C1 segment of cervical spinal cord (tissue), 14 donors: ENCODE measurements at regions not wholly inside any gene's neighbourhood (a gene's known extent, or its start where the extent isn't known, plus 50 kb on each side); places are given as distances from the start of the nearest gene placed in this dataset.
"Not testable (repeated sequence)": the region's sequence is repeated elsewhere in the genome, so short reads cannot be mapped to it uniquely, and the experiment has no call there.

ENCODE experiments used
- DNase-seq, 14 donors: peaks; one replicate each; lab custom pipeline; 2025; lab: John Stamatoyannopoulos, UW

GRCh38 chr4:164312671-164313070, 441.3 kb upstream of the SMIM31 start:
- DNase-seq = no peak

- no peak for DNase-seq
Measured at GRCh38 chr4:164313853-164314252, 440.1 kb upstream of the SMIM31 start.

GRCh38 chr4:164318350-164318749, 435.6 kb upstream of the SMIM31 start:
- DNase-seq = no peak

- DNase-seq = no peak
Measured at GRCh38 chr4:164319688-164320087, 434.2 kb upstream of the SMIM31 start.

- DNase-seq = no peak
Measured at GRCh38 chr4:164320847-164321246, 433.1 kb upstream of the SMIM31 start.

GRCh38 chr4:164326056-164326455, 427.9 kb upstream of the SMIM31 start:
- no peak for DNase-seq

- DNase-seq = no peak
Measured at GRCh38 chr4:164337219-164337944, 416.5 kb upstream of the SMIM31 start.

- no peak for DNase-seq
Measured at GRCh38 chr4:164343472-164343976, 410.4 kb upstream of the SMIM31 start.

- no peak for DNase-seq
Measured at GRCh38 chr4:164345756-164346155, 408.2 kb upstream of the SMIM31 start.

- DNase-seq = no peak
Measured at GRCh38 chr4:164350061-164350460, 403.9 kb upstream of the SMIM31 start.

- DNase-seq = not testable (repeated sequence)
Measured at GRCh38 chr4:164350716-164351115, 403.2 kb upstream of the SMIM31 start.

- no peak for DNase-seq
Measured at GRCh38 chr4:164357957-164358356, 396.0 kb upstream of the SMIM31 start.

GRCh38 chr4:164358400-164358799, 395.5 kb upstream of the SMIM31 start:
- DNase-seq = no peak

- no peak for DNase-seq
Measured at GRCh38 chr4:164359881-164360280, 394.1 kb upstream of the SMIM31 start.

GRCh38 chr4:164368894-164369293, 385.0 kb upstream of the SMIM31 start:
- no peak for DNase-seq

GRCh38 chr4:164373021-164373420, 380.9 kb upstream of the SMIM31 start:
- no peak for DNase-seq

GRCh38 chr4:164377277-164377676, 376.7 kb upstream of the SMIM31 start:
- no peak for DNase-seq

- DNase-seq = no peak
Measured at GRCh38 chr4:164378361-164378760, 375.6 kb upstream of the SMIM31 start.

- DNase-seq = no peak
Measured at GRCh38 chr4:164379694-164380093, 374.2 kb upstream of the SMIM31 start.

- DNase-seq = no peak
Measured at GRCh38 chr4:164381859-164382258, 372.1 kb upstream of the SMIM31 start.

- peak in 1 of 14 donors; percentile 66 for DNase-seq
Measured at GRCh38 chr4:164383058-164383357, 370.9 kb upstream of the SMIM31 start.

GRCh38 chr4:164383358-164384220, 370.3 kb upstream of the SMIM31 start:
- DNase-seq = peak in 13 of 14 donors; percentile 40 to 96 (median 89)

- peak in 3 of 14 donors; percentile 50 to 65 (median 56) for DNase-seq
Measured at GRCh38 chr4:164384416-164384815, 369.5 kb upstream of the SMIM31 start.
